HCT116 (cell line): ENCODE measurements at regions not wholly inside any gene's neighbourhood (a gene's known extent, or its start where the extent isn't known, plus 50 kb on each side); places are given as distances from the start of the nearest gene placed in this dataset.

Experiments used
- ATAC-seq: fragments of 200-7000 bp; cut with Tn5 transposase; 2 replicates; pipeline ENCODE4 v1.9.1; 2020; ENCODE audit warnings: mild to moderate bottlenecking, moderate library complexity
- BruUV-seq: library from RNA; stranded (reverse); fragments of 400-500 nt; replicated peaks from 2 replicates; lab custom pipeline; 2021; lab: Mats Ljungman, UMichigan
- CTCF ChIA-PET: fragments of 300-600 bp; sonication (Branson Sonifier 250); formaldehyde crosslinking; loops from one replicate; lab custom pipeline; 2021; ENCODE audit warnings: antibody characterized with exemption; lab: Charles Lee
- POLR2A ChIA-PET: fragments of 300-600, 350-600 bp; sonication (Branson Sonifier 250); formaldehyde crosslinking; loops from one replicate; lab custom pipeline; 2021; ENCODE audit warnings: antibody characterized with exemption; lab: Charles Lee
- RAD21 ChIA-PET, 2 experiments: fragments of 300-600 bp; sonication (Branson Sonifier 250); formaldehyde crosslinking; loops; one replicate each; lab custom pipeline; 2023; ENCODE audit warnings: low total read pairs in 2 of 2; ENCODE audit not compliant: uncharacterized antibody in 2 of 2, unreplicated experiment in 2 of 2, low non-redundant PET in 1 of 2; lab: Charles Lee
- DNase-seq: peaks from one replicate; pipeline ENCODE4 v3.0.0-alpha.2; 2010; ENCODE audit warnings: low read depth, low spot score
- H2AFZ ChIP-seq: fragments of 200-600 bp; shearing (Covaris generic), sonication (generic); 2 replicates; pipeline ENCODE4 v1.6.1; 2017; ENCODE audit warnings: low read depth, mixed run types, mixed read lengths, antibody characterized with exemption, low read length; ENCODE audit not compliant: poor library complexity, severe bottlenecking
- H3K27ac ChIP-seq: 2 replicates; pipeline ENCODE4 v1.5.1; 2012; ENCODE audit warnings: low read depth, low read length
- H3K27me3 ChIP-seq: fragments of 200-600 bp; sonication (generic); 2 replicates; pipeline ENCODE4 v1.6.1; 2016; ENCODE audit warnings: mixed run types, low read length, mixed read lengths; ENCODE audit not compliant: insufficient read depth
- H3K36me3 ChIP-seq, 2 experiments: fragments of 200-500 bp in 1 of 2; fragments of 200-600 bp in 1 of 2; sonication (Bioruptor generic) in 1 of 2; sonication (generic) in 1 of 2; 2 replicates each; pipeline versions ENCODE4 v1.5.1 to v1.6.1; 2014 to 2016; ENCODE audit warnings: low read length in 2 of 2, inconsistent platforms in 1 of 2, mixed read lengths in 1 of 2, mixed run types in 1 of 2; ENCODE audit not compliant: insufficient read depth in 2 of 2, control insufficient read depth in 1 of 2
- H3K4me1 ChIP-seq, 2 experiments: fragments of 200-600 bp in 1 of 2; sonication (generic) in 1 of 2; 2 replicates each; pipeline versions ENCODE4 v1.5.1 to v1.6.1; 2012 to 2017; ENCODE audit warnings: low read length in 2 of 2, inconsistent platforms in 1 of 2, mild to moderate bottlenecking in 1 of 2, mixed read lengths in 1 of 2, mixed run types in 1 of 2, moderate library complexity in 1 of 2; ENCODE audit not compliant: insufficient read depth in 2 of 2, control insufficient read depth in 1 of 2
- H3K4me2 ChIP-seq: fragments of 200-600 bp; sonication (generic); 2 replicates; pipeline ENCODE4 v1.6.1; 2017; ENCODE audit warnings: mixed run types, low read length, mixed read lengths
- H3K4me3 ChIP-seq, 2 experiments: fragments of 200-600 bp in 1 of 2; sonication (generic) in 1 of 2; replicated peaks in 1 of 2; 2 replicates each; pipeline ENCODE4 v1.5.1; 2011 to 2016; ENCODE audit warnings: low read length in 2 of 2, control low read depth in 1 of 2, low read depth in 1 of 2, mild to moderate bottlenecking in 1 of 2, mixed read lengths in 1 of 2, mixed run types in 1 of 2
- H3K79me2 ChIP-seq: fragments of 200-600 bp; sonication (generic); 2 replicates; pipeline ENCODE4 v1.6.1; 2017; ENCODE audit warnings: mild to moderate bottlenecking, mixed run types, low read length, moderate library complexity, mixed read lengths; ENCODE audit not compliant: insufficient read depth
- H3K9ac ChIP-seq: fragments of 200-600 bp; sonication (generic); 2 replicates; pipeline ENCODE4 v1.6.1; 2016; ENCODE audit warnings: low read length, mixed read lengths
- H3K9me2 ChIP-seq: fragments of 200-600 bp; sonication (generic), shearing (Covaris generic); 2 replicates; pipeline ENCODE4 v1.6.1; 2017; ENCODE audit warnings: mixed run types, mild to moderate bottlenecking, moderate library complexity; ENCODE audit not compliant: insufficient read depth
- H3K9me3 ChIP-seq, 2 experiments: fragments of 200-500 bp in 1 of 2; fragments of 200-600 bp in 1 of 2; sonication (Bioruptor generic) in 1 of 2; sonication (generic) in 1 of 2; 2 replicates each; pipeline ENCODE4 v1.6.1; 2014 to 2017; ENCODE audit warnings: low read length in 2 of 2, mixed read lengths in 2 of 2, inconsistent platforms in 1 of 2, low read depth in 1 of 2, mild to moderate bottlenecking in 1 of 2, mixed run types in 1 of 2, moderate library complexity in 1 of 2; ENCODE audit not compliant: control insufficient read depth in 1 of 2, insufficient read depth in 1 of 2
- H4K20me1 ChIP-seq: fragments of 200-600 bp; sonication (generic), shearing (Covaris generic); 2 replicates; pipeline ENCODE4 v1.6.1; 2017; ENCODE audit warnings: mixed run types, mild to moderate bottlenecking, moderate library complexity; ENCODE audit not compliant: insufficient read depth
- ATF3 ChIP-seq: IDR thresholded peaks from 2 replicates; pipeline ENCODE4 v1.6.1; 2012
- CEBPB ChIP-seq: IDR thresholded peaks from 2 replicates; pipeline ENCODE4 v1.6.1; 2012; ENCODE audit warnings: low read depth
- CTCF ChIP-seq, 3 experiments: fragments of 200-600 bp in 1 of 3; sonication (generic) in 1 of 3; IDR thresholded peaks in 2 of 3; conservative IDR thresholded peaks in 1 of 3; 2 replicates each; pipeline ENCODE4 v1.5.1; 2012 to 2017; ENCODE audit warnings: low read depth in 2 of 3, low read length in 2 of 3, antibody characterized with exemption in 1 of 3, borderline replicate concordance in 1 of 3, control low read depth in 1 of 3, mild to moderate bottlenecking in 1 of 3, mixed read lengths in 1 of 3, mixed run types in 1 of 3, moderate library complexity in 1 of 3; ENCODE audit not compliant: insufficient read depth in 1 of 3
- EGR1 ChIP-seq: IDR thresholded peaks from 2 replicates; pipeline ENCODE4 v1.6.1; 2012; ENCODE audit warnings: low read depth
- EZH2phosphoT487 ChIP-seq: fragments of 200-600 bp; IDR thresholded peaks from 2 replicates; pipeline ENCODE4 v1.6.1; 2018; ENCODE audit warnings: antibody characterized with exemption, borderline replicate concordance
- FOSL1 ChIP-seq: IDR thresholded peaks from 2 replicates; pipeline ENCODE4 v1.6.1; 2012; ENCODE audit warnings: low read depth
- JUND ChIP-seq: IDR thresholded peaks from 2 replicates; pipeline ENCODE4 v1.6.1; 2012
- MAX ChIP-seq: IDR thresholded peaks from 2 replicates; pipeline ENCODE4 v1.6.1; 2012
- POLR2A ChIP-seq: IDR thresholded peaks from 2 replicates; pipeline ENCODE4 v1.7.0; 2011; ENCODE audit warnings: borderline replicate concordance; ENCODE audit not compliant: insufficient read depth, insufficient read length; ENCODE audit errors: extremely low read depth
- RAD21 ChIP-seq: IDR thresholded peaks from 2 replicates; pipeline ENCODE4 v1.6.1; 2012; ENCODE audit warnings: low read depth, mild to moderate bottlenecking
- REST ChIP-seq: IDR thresholded peaks from 2 replicates; pipeline ENCODE4 v1.6.1; 2012; ENCODE audit warnings: low read depth
- SP1 ChIP-seq: IDR thresholded peaks from 2 replicates; pipeline ENCODE4 v1.6.1; 2012; ENCODE audit warnings: low read depth
- SRF ChIP-seq: IDR thresholded peaks from 2 replicates; pipeline ENCODE4 v1.6.1; 2012; ENCODE audit warnings: low read depth
- ZNF274 ChIP-seq: fragments of 200-500 bp; sonication (Bioruptor generic); IDR thresholded peaks from 2 replicates; pipeline ENCODE4 v1.6.1; 2014; ENCODE audit warnings: mild to moderate bottlenecking, low read depth, low read length, inconsistent platforms
- intact Hi-C: fragments of 100-400 bp; cut with micrococcal nuclease; formaldehyde crosslinking; loops from 2 replicates; pipeline ENCODE4 v1.10.0; 2022

GRCh38 chr18:30457156-30457555, 585.4 kb downstream of the DSC3 start:
- no peaks in the 10 kb centered on the region for H3K36me3 ChIP-seq
- DNase-seq (peak; percentile 1), ATAC-seq (no peak)
- intact Hi-C loops, result no loop called here
- TF ChIP-seq CTCF (IDR thresholded peaks at IDR 0.05 in 2 of 3, conservative IDR thresholded peaks at IDR 0.05 in 1 of 3; ENCODE audit: borderline replicate concordance in 1 of 3, insufficient read depth in 1 of 3, low read depth in 2 of 3, low read length in 2 of 3), result no peak
- no peak for TF ChIP-seq SP1
- no peak for TF ChIP-seq JUND
- TF ChIP-seq RAD21, result no peak
- TF ChIP-seq MAX, result no peak
- TF ChIP-seq REST, result no peak
- no peak for TF ChIP-seq FOSL1
- no peak for TF ChIP-seq CEBPB
- no peak for TF ChIP-seq SRF
- no peak for TF ChIP-seq EZH2phosphoT487
- TF ChIP-seq EGR1, result no peak
- TF ChIP-seq ZNF274, result no peak
- TF ChIP-seq ATF3, result no peak
- TF ChIP-seq POLR2A, result no peak
- BruUV-seq, result no TSS peak
- H2AFZ ChIP-seq, result no peak overlapping the region
- no peak overlapping the region for H3K27ac ChIP-seq
- no peak overlapping the region for H3K9ac ChIP-seq
- RAD21 ChIA-PET, result no interaction called here
- CTCF ChIA-PET, result interaction anchor here (1.2 kb wide), 1 partner anchor 433 kb away, joined by 4 read pairs; no protein-coding TSS in a partner anchor
- POLR2A ChIA-PET, result no interaction called here
- H3K79me2 ChIP-seq, result no peaks in the 10 kb centered on the region
- no peaks in the 10 kb centered on the region for H3K9me2 ChIP-seq
- no peaks in the 10 kb centered on the region; a peak in 1 of 4 replicates for H3K9me3 ChIP-seq
- no peaks in the 10 kb centered on the region for H3K27me3 ChIP-seq
- no peaks in the 10 kb centered on the region for H3K4me1 ChIP-seq
- no peak overlapping the region for H3K4me2 ChIP-seq
- no peak overlapping the region for H3K4me3 ChIP-seq
- no peaks in the 10 kb centered on the region for H4K20me1 ChIP-seq
